Panc1 (cell line): ENCODE measurements at regions not wholly inside any gene's neighbourhood (a gene's known extent, or its start where the extent isn't known, plus 50 kb on each side); places are given as distances from the start of the nearest gene placed in this dataset.

Experiments
- ATAC-seq: fragments of 200-7000 bp; cut with Tn5 transposase; 2 replicates; pipeline ENCODE4 v1.9.1; 2020; ENCODE audit warnings: mild to moderate bottlenecking, moderate library complexity
- BruUV-seq: library from RNA; stranded (reverse); fragments of 400-500 nt; replicated peaks from 2 replicates; lab custom pipeline; 2021; lab: Mats Ljungman, UMichigan
- CTCF ChIA-PET: fragments of 300-600 bp; sonication (Branson Sonifier 250); formaldehyde crosslinking; loops from one replicate; lab custom pipeline; 2022; ENCODE audit warnings: antibody characterized with exemption; lab: Charles Lee
- POLR2A ChIA-PET: fragments of 300-600 bp; sonication (Branson Sonifier 250); formaldehyde crosslinking; loops from one replicate; lab custom pipeline; 2022; ENCODE audit warnings: antibody characterized with exemption; lab: Charles Lee
- DNase-seq: peaks from one replicate; pipeline ENCODE4 v3.0.0-alpha.2; 2010; ENCODE audit warnings: low read depth, low spot score
- H3K27ac ChIP-seq: 2 replicates; pipeline ENCODE4 v1.5.1; 2011; ENCODE audit warnings: mild to moderate bottlenecking, low read length, inconsistent platforms
- H3K27me3 ChIP-seq: fragments of 200-500 bp; sonication (Bioruptor generic); 2 replicates; pipeline ENCODE4 v1.6.0; 2014; ENCODE audit warnings: low read length, inconsistent platforms; ENCODE audit not compliant: control insufficient read depth, insufficient read depth
- H3K36me3 ChIP-seq: fragments of 200-500 bp; sonication (Bioruptor generic); 2 replicates; pipeline ENCODE4 v1.5.1; 2014; ENCODE audit warnings: inconsistent platforms, mild to moderate bottlenecking, low read length, moderate library complexity; ENCODE audit not compliant: control insufficient read depth, insufficient read depth
- H3K4me1 ChIP-seq: 2 replicates; pipeline ENCODE4 v1.5.1; 2011; ENCODE audit warnings: inconsistent platforms, mild to moderate bottlenecking, low read length, moderate library complexity; ENCODE audit not compliant: control insufficient read depth, insufficient read depth
- H3K4me3 ChIP-seq, 2 experiments: 2 replicates each; pipeline ENCODE4 v1.5.1; 2011 to 2012; ENCODE audit warnings: low read depth in 2 of 2, low read length in 2 of 2, mild to moderate bottlenecking in 2 of 2, inconsistent platforms in 1 of 2, moderate library complexity in 1 of 2
- H3K9me3 ChIP-seq: fragments of 200-500 bp; sonication (Bioruptor generic); 2 replicates; pipeline ENCODE4 v1.5.1; 2014; ENCODE audit warnings: low read depth, mild to moderate bottlenecking, inconsistent platforms, low read length, moderate library complexity; ENCODE audit not compliant: control insufficient read depth, insufficient read depth
- CTCF ChIP-seq: fragments of 450-650 bp; IDR thresholded peaks from 2 replicates; pipeline ENCODE4 v1.5.1; 2017; ENCODE audit warnings: mild to moderate bottlenecking
- POLR2AphosphoS5 ChIP-seq: IDR thresholded peaks from 2 replicates; pipeline ENCODE4 v1.6.1; 2012; ENCODE audit warnings: mild to moderate bottlenecking, low read depth, low read length, moderate library complexity
- REST ChIP-seq, 2 experiments: IDR thresholded peaks; 2 replicates each; pipeline ENCODE4 v1.6.1; 2011 to 2012; ENCODE audit warnings: low read depth in 2 of 2, control low read depth in 1 of 2, low read length in 1 of 2, mild to moderate bottlenecking in 1 of 2, moderate library complexity in 1 of 2; ENCODE audit not compliant: insufficient read depth in 1 of 2
- SIN3A ChIP-seq: IDR thresholded peaks from 2 replicates; pipeline ENCODE4 v1.6.1; 2012; ENCODE audit warnings: low read depth, mild to moderate bottlenecking, low read length, moderate library complexity, borderline replicate concordance; ENCODE audit not compliant: insufficient read depth
- TCF7L2 ChIP-seq: IDR thresholded peaks from 2 replicates; pipeline ENCODE4 v1.6.1; 2011; ENCODE audit warnings: mild to moderate bottlenecking, low read depth, low read length, inconsistent platforms
- in situ Hi-C: cut with HindIII; loops from 2 replicates; pipeline ENCODE4 v1.10.0; 2016; ENCODE audit warnings: low sequenced_read_pairs, low pct_unique_long_range_greater_than_20kb
- intact Hi-C: fragments of 100-400 bp; cut with micrococcal nuclease; formaldehyde crosslinking; loops from one replicate; pipeline ENCODE4 v1.10.0; 2022; ENCODE audit not compliant: unreplicated experiment

GRCh38 chr6:66599541-66599940 lies 892.5 kb upstream of the EYS start:
- Histone ChIP-seq H3K9me3 (peaks cover 6% of the 10 kb centered on the region; the same call in 1 of the 2 replicates), H3K4me1 (no peaks in the 10 kb centered on the region), H3K36me3 (no peaks in the 10 kb centered on the region), H3K27ac (no peak overlapping the region), H3K4me3 (no peak overlapping the region), H3K27me3 (no peaks in the 10 kb centered on the region)
- TF ChIP-seq REST (IDR thresholded peaks at IDR 0.05; ENCODE audit: insufficient read depth in 1 of 2, low read depth in 2 of 2, low read length in 1 of 2), result no peak
- TF ChIP-seq SIN3A, result no peak
- TF ChIP-seq POLR2AphosphoS5, result no peak
- no peak for TF ChIP-seq TCF7L2
- no peak for TF ChIP-seq CTCF
- DNase-seq (no peak), ATAC-seq (no peak)
- POLR2A ChIA-PET, result no interaction called here
- intact Hi-C loops (no loop called here), in situ Hi-C loops (no loop called here)
- BruUV-seq, result no TSS peak
- CTCF ChIA-PET, result interaction anchor here (0.7 kb wide), 1 partner anchor 230 kb away, joined by 9 read pairs; no protein-coding TSS in a partner anchor

- intact Hi-C loops, result no loop called here
- Histone ChIP-seq H3K27ac (no peak overlapping the region), H3K36me3 (no peaks in the 10 kb centered on the region), H3K9me3 (no peaks in the 10 kb centered on the region; the same call in 1 of the 2 replicates), H3K27me3 (no peaks in the 10 kb centered on the region), H3K4me3 (no peak overlapping the region), H3K4me1 (no peaks in the 10 kb centered on the region)
- no peak for DNase-seq
- in situ Hi-C loops, result no loop called here
- no peak for TF ChIP-seq TCF7L2
- no peak for TF ChIP-seq SIN3A
- TF ChIP-seq CTCF, result no peak
- TF ChIP-seq POLR2AphosphoS5, result no peak
- TF ChIP-seq REST (IDR thresholded peaks at IDR 0.05; ENCODE audit: insufficient read depth in 1 of 2, low read depth in 2 of 2, low read length in 1 of 2), result no peak
- ATAC-seq, result no peak
- CTCF ChIA-PET, result no interaction called here
- BruUV-seq, result no TSS peak
- POLR2A ChIA-PET, result no interaction called here
These were observed 871.3 kb upstream of the EYS start for GRCh38 chr6:66578362-66578761.
